Stimulated activated CD4-positive, alpha-beta T cell treated with anti-CD3 and anti-CD28 coated beads, Interleukin-1b, Interleukin-23, amount 100 ng/mL, for 4 hours (primary cell): ENCODE measurements at regions not wholly inside any gene's neighbourhood (a gene's known extent, or its start where the extent isn't known, plus 50 kb on each side); places are given as distances from the start of the nearest gene placed in this dataset.

Source experiments
- DNase-seq, 2 donors: peaks; one replicate each; pipeline ENCODE4 v3.0.0-alpha.2; 2020; ENCODE audit warnings: low read depth in 2 of 2

GRCh38 chrX:118167361-118167760 lies 50.8 kb upstream of the KLHL13 start:
- no peak for DNase-seq

GRCh38 chrX:118171356-118171755 lies 54.7 kb upstream of the KLHL13 start:
- no peak for DNase-seq

- DNase-seq: no peak
These were observed 58.0 kb upstream of the KLHL13 start for GRCh38 chrX:118174516-118175098.

GRCh38 chrX:118177708-118178107 lies 61.1 kb upstream of the KLHL13 start:
- no peak for DNase-seq

- DNase-seq: no peak
These were observed 61.8 kb upstream of the KLHL13 start for GRCh38 chrX:118178450-118178849.

- no peak for DNase-seq
These were observed 62.6 kb upstream of the KLHL13 start for GRCh38 chrX:118179161-118179560.

GRCh38 chrX:118179718-118180117 lies 63.1 kb upstream of the KLHL13 start:
- no peak for DNase-seq

- DNase-seq: no peak
These were observed 64.4 kb upstream of the KLHL13 start for GRCh38 chrX:118181030-118181429.

GRCh38 chrX:118182025-118182424 lies 65.4 kb upstream of the KLHL13 start:
- DNase-seq: no peak

- no peak for DNase-seq
These were observed 66.1 kb upstream of the KLHL13 start for GRCh38 chrX:118182681-118183080.

GRCh38 chrX:118183606-118184005 lies 67.0 kb upstream of the KLHL13 start:
- no peak for DNase-seq

- no peak for DNase-seq
These were observed 70.5 kb upstream of the KLHL13 start for GRCh38 chrX:118187100-118187499.

- DNase-seq: no peak
These were observed 72.4 kb upstream of the KLHL13 start for GRCh38 chrX:118189000-118189399.

GRCh38 chrX:118189628-118190027 lies 73.0 kb upstream of the KLHL13 start:
- DNase-seq: no peak

- no peak for DNase-seq
These were observed 81.1 kb upstream of the KLHL13 start for GRCh38 chrX:118197730-118198129.

GRCh38 chrX:118198577-118198976 lies 82.0 kb upstream of the KLHL13 start:
- DNase-seq: no peak

GRCh38 chrX:118199997-118200396 lies 83.4 kb upstream of the KLHL13 start:
- DNase-seq: no peak

GRCh38 chrX:118205421-118206395 lies 89.1 kb upstream of the KLHL13 start:
- DNase-seq: no peak

GRCh38 chrX:118207831-118208453 lies 91.3 kb upstream of the KLHL13 start:
- no peak for DNase-seq

- DNase-seq: no peak
These were observed 91.9 kb upstream of the KLHL13 start for GRCh38 chrX:118208481-118208880.

- DNase-seq: no peak
These were observed 95.5 kb upstream of the KLHL13 start for GRCh38 chrX:118211891-118212816.

GRCh38 chrX:118212817-118213183 lies 96.2 kb upstream of the KLHL13 start:
- no peak for DNase-seq
